ENCODE measurements at regions not wholly inside any gene's neighbourhood (a gene's known extent, or its start where the extent isn't known, plus 50 kb on each side); places are given as distances from the start of the nearest gene placed in this dataset.
A peak's percentile ranks its signal among the peaks of the same experiment; 100 is the strongest.
"Not testable (repeated sequence)": the region's sequence is repeated elsewhere in the genome, so short reads cannot be mapped to it uniquely, and the experiment has no call there.

GRCh38 chr15:62218841-62219240 is 53.8 kb upstream of the C2CD4B start:
- DNase-seq (ENCODE audit: low read depth in 2 of 2), result no peak

DNA sequence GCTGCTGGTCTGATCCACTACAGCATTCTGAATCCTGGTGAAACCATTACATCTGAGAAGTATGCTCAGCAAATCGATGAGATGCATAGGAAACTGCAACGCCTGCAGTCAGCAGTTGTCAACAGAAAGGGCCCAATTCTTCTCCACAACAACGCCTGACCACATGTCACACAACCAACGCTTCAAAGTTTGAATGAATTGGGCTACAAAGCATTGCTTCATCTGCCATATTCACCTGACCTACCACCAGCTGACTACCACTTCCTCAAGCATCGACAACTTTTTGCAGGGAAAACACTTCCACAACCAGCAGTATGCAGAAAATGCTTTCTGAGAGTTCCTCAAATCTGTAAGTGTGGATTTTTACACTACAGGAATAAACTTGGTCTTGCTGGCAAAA is 54.7 kb upstream of the C2CD4B start:
- no peak for DNase-seq (ENCODE audit: low read depth in 2 of 2)

DNA sequence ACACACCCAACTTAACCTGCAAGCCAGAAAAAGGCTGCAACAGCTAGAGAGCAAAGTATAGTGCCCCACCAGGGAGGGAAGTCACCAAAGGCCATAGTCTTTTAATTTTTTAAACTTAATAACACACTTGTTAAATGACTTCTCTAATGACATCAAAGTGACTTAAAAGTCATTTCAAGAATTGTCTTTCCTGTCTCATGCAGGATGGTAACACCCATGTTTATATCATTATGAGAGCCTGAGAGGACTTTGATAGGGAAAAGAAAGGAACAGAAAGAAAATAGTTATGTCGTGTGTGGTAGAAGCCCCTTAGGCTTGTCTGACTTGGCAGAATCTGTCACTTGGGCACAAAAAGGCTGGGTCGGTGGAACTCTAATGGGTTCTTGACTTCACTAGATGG is 57.9 kb upstream of the C2CD4B start:
- DNase-seq (ENCODE audit: low read depth in 2 of 2), result no peak

DNA sequence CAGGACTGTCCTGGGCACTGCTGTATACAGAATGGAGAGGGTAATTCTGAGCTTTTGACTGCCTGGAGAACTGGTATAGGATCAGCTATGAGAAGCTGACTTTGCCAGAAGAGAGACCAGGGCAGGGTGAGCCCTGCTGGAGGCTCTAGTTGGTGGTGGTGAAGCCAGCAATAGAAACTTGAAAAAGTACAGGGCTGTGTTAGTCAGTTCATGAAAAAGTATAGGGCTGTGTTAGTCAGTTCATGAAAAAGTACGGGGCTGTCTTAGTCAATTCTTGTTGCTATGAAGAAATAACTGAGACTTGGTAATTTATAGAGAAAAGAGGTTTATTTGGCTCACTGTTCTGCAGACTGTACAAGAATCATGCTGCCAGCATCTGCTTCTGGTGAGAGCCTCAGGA is 63.5 kb upstream of the C2CD4B start:
- DNase-seq (ENCODE audit: low read depth in 2 of 2), result no peak

DNA sequence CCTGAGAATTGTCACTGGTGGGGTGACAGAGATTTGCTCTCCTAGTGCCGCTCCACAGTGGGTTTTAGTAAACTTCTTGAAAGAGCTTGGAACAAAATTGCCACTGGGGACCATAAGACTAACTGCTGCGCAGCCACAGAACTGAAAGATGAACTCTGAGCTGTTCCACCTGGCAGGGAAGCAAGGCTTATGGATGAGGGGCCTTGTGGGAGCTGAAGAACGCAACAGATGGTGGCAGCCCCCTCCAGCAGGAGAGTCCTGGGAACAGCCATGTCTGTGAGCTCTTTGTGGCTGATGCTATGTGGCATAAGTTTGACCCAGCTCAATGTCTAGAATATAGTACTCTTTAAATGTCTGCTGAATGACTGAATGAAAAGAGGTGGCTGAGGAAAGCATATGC is 66.8 kb upstream of the C2CD4B start:
- no peak for DNase-seq (ENCODE audit: low read depth in 2 of 2)

GRCh38 chr15:62240121-62241096 is 75.3 kb upstream of the C2CD4B start:
- no peak for DNase-seq (ENCODE audit: low read depth in 2 of 2)

- DNase-seq (ENCODE audit: low read depth in 2 of 2), result no peak
Observed at GRCh38 chr15:62241135-62241770, 76.2 kb upstream of the C2CD4B start.

- no peak for DNase-seq (ENCODE audit: low read depth in 2 of 2)
Observed at GRCh38 chr15:62242999-62243398, 77.9 kb upstream of the C2CD4B start.

DNA sequence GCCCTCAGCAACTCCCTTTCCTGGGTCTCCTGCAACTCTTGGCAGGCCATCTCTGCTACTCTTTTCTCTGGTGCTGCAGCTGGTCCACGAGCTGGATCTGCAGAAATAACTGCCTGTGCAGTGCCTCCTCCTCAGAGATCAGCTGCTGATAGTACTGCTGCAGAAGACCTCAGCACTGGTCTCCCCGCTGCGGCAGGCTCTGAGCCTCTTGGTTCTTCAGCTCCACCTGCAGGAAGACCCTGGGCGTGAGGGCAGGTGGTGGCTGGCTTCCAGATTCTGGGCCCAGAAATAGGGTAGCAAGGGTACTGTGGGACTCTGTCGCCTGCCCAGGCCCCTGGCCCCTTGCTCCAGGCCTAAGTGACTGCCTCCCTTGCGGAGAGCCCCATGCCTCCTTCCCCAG is 79.7 kb upstream of the C2CD4B start:
- DNase-seq (ENCODE audit: low read depth in 2 of 2), result no peak

DNA sequence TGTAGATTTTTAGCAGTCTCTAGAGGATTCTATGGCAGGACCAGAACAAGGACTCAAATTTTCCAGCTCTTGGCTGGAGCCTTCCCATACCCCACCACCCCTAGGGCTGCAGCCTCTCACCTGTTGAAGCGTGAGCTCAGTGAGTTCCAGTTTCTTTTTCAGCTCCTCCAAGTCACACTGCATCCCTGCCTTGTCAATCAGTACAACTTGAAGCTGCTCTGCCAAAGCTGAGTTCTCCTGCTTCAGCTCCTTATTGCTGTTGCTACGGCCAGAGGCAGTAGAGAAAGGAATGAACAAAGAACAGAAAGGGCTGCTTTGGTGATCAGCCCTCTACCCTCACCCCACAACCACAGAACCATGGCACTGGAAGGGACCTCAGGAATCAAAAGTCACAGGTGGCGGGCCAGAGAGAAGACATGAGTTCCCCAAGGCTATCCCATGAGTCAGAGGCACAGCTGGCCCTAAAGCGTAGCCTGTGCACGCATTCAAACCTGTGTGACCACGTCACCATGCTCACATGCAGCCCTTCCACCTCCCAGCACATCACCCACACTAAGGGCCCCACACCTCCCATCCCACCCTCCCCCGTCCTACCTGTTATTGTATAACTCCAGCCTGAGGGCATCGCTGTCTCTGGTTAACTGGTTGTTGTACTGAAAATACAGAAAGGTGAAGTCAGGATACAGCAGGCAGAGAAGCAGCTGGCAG is 83.3 kb upstream of the C2CD4B start:
- no peak for DNase-seq (ENCODE audit: low read depth in 2 of 2)

DNA sequence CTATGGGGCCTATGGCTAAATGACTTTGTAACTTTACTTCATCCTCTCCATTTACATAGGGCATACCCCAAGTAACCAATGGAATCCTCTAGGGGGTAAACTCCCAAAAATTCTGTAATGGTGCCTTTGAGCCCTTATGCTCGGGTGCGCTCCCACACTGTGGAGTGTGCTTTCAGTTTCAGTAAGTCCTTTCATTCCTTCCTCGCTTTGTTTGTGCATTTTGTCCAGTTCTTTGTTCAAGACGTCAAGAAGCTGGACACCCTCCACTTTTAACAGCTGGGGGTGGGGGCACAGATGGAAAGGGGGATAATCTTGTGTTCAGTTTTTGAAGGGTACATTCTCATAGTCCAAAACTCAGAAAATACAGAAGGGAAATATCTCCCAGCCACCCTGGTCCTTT is 84.4 kb upstream of the C2CD4B start:
- no peak for DNase-seq (ENCODE audit: low read depth in 2 of 2)

DNA sequence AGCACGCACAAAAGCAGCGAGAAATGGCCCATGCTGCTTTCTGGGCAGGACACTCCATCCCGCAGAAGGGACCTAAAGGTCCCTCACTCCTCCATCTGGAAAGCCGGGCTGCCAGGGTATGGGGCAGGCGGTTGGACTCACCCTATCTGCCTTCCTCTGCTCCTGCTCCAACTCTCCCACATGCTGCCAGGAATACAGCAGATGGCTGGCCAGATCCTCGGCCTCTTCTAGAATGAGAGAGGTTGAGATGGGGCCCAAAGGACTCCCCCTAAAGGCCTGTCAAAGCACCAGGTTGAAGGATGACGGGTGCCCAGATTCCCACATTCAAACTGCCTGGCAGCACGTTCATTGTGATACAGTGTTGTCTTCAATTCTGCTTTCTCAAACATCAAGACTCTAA is 85.1 kb upstream of the C2CD4B start:
- no peak for DNase-seq (ENCODE audit: low read depth in 2 of 2)

GRCh38 chr15:62250978-62251377 is 85.9 kb upstream of the C2CD4B start:
- no peak for DNase-seq (ENCODE audit: low read depth in 2 of 2)

- DNase-seq (ENCODE audit: low read depth in 2 of 2), result no peak
Observed at GRCh38 chr15:62253294-62253693, 88.2 kb upstream of the C2CD4B start.

DNA sequence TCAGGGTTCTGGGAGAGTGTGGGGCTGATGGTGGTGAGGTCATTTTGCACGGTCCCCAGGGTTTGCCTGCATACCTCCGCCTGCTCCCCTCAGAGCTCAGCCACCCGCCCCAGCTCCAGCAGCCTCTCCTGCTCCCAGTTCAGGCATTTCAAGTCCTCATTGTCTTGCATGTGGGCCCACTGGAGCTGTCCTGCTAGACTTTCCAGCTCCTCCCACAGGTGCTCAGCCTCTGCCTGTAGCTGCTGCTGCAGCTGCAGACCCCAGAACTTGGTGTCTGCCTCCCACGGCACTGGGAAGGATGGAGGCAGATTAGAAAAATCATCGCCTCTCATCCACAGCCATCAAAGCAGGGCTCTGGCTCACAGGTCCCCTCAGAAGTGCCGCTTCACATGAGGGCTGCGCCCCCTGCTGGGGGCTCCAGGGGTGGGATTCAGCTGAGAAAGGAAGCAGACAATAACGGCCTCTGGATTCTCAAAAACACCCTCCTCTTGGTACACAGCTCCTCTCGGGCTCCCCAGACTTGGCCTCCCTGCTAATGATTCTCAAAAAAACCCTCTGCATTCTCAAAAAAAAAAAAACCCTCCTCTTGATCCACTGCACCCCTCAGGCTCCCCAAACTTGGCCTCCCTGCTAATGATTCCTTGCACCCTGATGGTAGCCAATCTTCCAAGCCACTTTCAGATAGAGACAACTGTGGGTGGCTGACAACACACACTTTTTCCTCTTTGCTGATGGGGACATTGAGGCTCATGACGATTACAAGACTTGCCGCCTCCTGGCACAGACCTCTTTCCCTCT is 89.3 kb upstream of the C2CD4B start:
- DNase-seq (ENCODE audit: low read depth in 2 of 2), result peak; percentile 5 to 29

DNA sequence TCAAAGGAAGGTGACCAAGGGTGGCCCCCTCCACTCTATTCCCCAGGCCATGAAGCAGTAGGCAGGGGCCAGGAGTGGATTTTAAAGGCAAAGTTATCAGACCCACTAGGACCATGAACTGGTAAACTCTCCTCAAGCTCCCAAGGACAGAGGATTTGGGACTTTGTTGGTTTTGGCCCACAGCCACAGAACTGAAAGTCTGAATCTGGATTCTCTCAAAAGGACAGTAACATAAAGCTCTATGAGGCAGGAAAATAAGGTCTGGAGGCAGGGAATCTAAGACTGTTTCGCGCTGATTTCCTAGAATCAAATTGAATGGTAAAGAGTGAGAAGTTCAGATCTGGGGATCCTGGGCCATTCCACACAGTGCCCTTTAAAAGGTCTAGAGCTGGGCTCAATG is 91.3 kb upstream of the C2CD4B start:
- DNase-seq (ENCODE audit: low read depth in 2 of 2), result not testable (repeated sequence)

DNA sequence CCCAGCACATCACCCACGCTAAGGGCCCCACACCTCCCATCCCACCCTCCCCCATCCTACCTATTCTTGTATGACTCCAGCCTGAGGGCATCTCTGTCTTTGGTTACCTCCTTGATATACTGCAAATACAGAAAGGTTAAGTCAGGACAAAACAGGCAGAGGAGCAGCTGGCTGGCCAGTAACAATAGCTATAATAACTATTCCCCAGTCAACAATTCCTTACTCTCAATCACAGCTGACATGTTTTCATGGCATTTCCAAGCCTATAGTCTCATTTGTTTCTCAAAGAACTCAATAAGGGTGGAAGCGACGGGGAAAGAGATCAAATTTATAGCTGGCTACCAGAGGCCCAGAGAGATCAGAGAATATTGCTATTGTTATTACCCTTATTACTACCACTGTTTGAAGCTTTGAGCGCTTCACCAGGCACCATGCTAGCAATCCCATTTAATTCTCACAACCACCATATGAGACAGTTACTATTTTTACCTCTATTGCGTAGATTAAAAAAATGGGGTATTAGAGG is 93.0 kb upstream of the C2CD4B start:
- DNase-seq (ENCODE audit: low read depth in 2 of 2), result no peak

- no peak for DNase-seq (ENCODE audit: low read depth in 2 of 2)
Observed at GRCh38 chr15:62262305-62262941, 97.3 kb upstream of the C2CD4B start.

DNA sequence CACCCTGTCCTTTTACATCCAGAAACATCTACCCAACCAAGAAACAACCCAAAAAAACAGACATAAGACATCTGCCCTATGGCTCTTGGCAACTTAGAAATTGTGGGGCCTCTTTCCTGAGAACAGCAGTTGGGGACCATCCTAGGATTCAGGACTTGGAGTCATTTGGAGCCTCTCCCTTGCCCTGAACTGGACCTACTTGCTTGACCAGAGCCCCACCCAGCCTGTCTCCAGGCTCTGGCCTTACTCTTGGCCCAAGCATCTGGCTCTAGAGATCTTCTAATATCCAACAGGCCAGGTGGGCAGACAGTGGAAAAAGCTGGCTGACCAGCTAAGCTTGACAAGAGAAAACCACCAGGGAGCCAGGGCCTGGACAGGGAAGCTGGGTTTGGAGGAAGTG is 99.1 kb upstream of the C2CD4B start:
- no peak for DNase-seq (ENCODE audit: low read depth in 2 of 2)

DNA sequence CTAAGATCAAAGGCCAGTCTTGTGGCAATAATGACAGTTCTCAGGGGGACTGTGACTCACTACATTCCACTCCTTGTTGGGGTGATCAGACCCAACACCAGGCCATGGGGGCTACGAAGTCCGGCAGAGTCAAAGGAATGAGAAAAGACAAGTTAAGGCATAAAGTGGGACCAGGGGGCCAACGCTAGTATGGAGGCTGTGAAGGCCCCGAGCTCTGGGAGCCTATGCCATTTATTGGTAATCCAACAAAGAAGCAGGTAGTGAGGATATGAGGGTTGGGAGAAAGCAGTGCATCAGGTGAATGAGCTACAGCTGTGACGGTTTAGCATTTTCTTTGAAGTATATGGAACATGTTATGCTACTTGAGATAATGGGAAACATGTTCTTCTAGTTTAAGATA is 104.4 kb upstream of the C2CD4B start:
- no peak for DNase-seq (ENCODE audit: low read depth in 2 of 2)
